NCI-H446 treated with DMSO at 0.1 percent for 48 hours (cell line): ENCODE measurements at regions not wholly inside any gene's neighbourhood (a gene's known extent, or its start where the extent isn't known, plus 50 kb on each side); places are given as distances from the start of the nearest gene placed in this dataset.
"Not testable (repeated sequence)": the region's sequence is repeated elsewhere in the genome, so short reads cannot be mapped to it uniquely, and the experiment has no call there.

Source experiments
- DNase-seq: peaks from one replicate; lab custom pipeline; 2025; lab: John Stamatoyannopoulos, UW

- no peak for DNase-seq
Measured at GRCh38 chr14:41549821-41550607, 56.7 kb upstream of the LRFN5 start.

- no peak for DNase-seq
Measured at GRCh38 chr14:41549282-41549681, 57.4 kb upstream of the LRFN5 start.

GRCh38 chr14:41548666-41549065 lies 58.0 kb upstream of the LRFN5 start:
- peak; percentile 53 for DNase-seq

- no peak for DNase-seq
Measured at GRCh38 chr14:41541333-41541732, 65.3 kb upstream of the LRFN5 start.

- no peak for DNase-seq
Measured at GRCh38 chr14:41532255-41532654, 74.4 kb upstream of the LRFN5 start.

- DNase-seq, result no peak
Measured at GRCh38 chr14:41521891-41522290, 84.8 kb upstream of the LRFN5 start.

- DNase-seq, result not testable (repeated sequence)
Measured at GRCh38 chr14:41518030-41518429, 88.6 kb upstream of the LRFN5 start.

GRCh38 chr14:41506552-41506951 lies 100.1 kb upstream of the LRFN5 start:
- no peak for DNase-seq

- DNase-seq, result no peak
Measured at GRCh38 chr14:41505491-41505890, 101.2 kb upstream of the LRFN5 start.

GRCh38 chr14:41498959-41499358 lies 107.7 kb upstream of the LRFN5 start:
- DNase-seq, result no peak

- DNase-seq, result no peak
Measured at GRCh38 chr14:41490323-41490722, 116.4 kb upstream of the LRFN5 start.

- DNase-seq, result no peak
Measured at GRCh38 chr14:41489315-41489972, 117.2 kb upstream of the LRFN5 start.

- no peak for DNase-seq
Measured at GRCh38 chr14:41488401-41488800, 118.3 kb upstream of the LRFN5 start.

GRCh38 chr14:41482861-41483260 lies 123.8 kb upstream of the LRFN5 start:
- DNase-seq, result no peak

GRCh38 chr14:41476526-41476925 lies 130.2 kb upstream of the LRFN5 start:
- peak; percentile 88 for DNase-seq

- no peak for DNase-seq
Measured at GRCh38 chr14:41461380-41461779, 145.3 kb upstream of the LRFN5 start.

- no peak for DNase-seq
Measured at GRCh38 chr14:41457393-41457792, 149.3 kb upstream of the LRFN5 start.

GRCh38 chr14:41449066-41449465 lies 157.6 kb upstream of the LRFN5 start:
- DNase-seq, result no peak

GRCh38 chr14:41446008-41446407 lies 160.7 kb upstream of the LRFN5 start:
- DNase-seq, result no peak

GRCh38 chr14:41423503-41423902 lies 183.2 kb upstream of the LRFN5 start:
- DNase-seq, result no peak

- not testable (repeated sequence) for DNase-seq
Measured at GRCh38 chr14:41421308-41421707, 185.4 kb upstream of the LRFN5 start.

- DNase-seq, result no peak
Measured at GRCh38 chr14:41419709-41420108, 187.0 kb upstream of the LRFN5 start.

- no peak for DNase-seq
Measured at GRCh38 chr14:41418851-41419250, 187.8 kb upstream of the LRFN5 start.

- no peak for DNase-seq
Measured at GRCh38 chr14:41409806-41410205, 196.9 kb upstream of the LRFN5 start.
